AG20443 (cell line): ENCODE measurements at regions not wholly inside any gene's neighbourhood (a gene's known extent, or its start where the extent isn't known, plus 50 kb on each side); places are given as distances from the start of the nearest gene placed in this dataset.

Source experiments
- DNase-seq: peaks from one replicate; pipeline ENCODE4 v3.0.0; 2012; ENCODE audit warnings: low spot score, mixed read lengths

DNA sequence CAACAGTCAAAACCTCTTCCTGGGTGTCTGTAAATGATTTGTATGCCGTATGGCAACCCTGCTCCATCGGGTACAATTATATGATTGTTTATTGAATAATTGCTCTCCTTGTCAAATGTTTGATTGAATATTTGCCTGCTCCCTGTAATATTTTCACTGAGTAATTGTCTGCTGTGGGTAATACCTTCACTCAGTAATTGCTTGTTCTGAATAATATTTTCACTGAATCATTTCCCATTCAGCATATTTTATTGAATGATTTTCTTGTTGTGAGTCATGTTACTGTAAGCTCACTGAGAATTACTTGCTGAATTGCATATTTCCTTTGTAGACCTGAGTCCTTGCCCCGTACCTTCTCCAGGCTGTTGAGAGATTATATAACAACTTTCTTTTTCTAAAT lies 535.2 kb downstream of the METTL4 start:
- no peak for DNase-seq

DNA sequence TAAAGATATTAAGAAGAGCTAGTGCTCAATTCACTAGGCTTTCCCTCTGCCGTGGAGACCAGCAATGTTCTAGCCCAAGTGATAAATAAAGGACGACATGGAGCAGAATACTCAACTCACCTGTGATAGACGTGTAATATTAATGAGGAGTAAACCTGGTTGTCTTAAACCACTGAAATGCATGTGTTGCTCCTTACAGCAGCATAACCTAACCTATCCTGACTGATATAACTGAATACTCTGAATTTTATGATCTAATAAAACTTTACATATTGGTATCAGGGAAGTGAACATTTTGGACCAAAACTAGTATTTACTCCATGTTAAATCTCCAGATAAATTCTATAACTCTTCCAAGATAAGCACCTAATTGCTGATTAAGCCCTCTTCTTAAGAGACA lies 531.0 kb downstream of the METTL4 start:
- DNase-seq: no peak

DNA sequence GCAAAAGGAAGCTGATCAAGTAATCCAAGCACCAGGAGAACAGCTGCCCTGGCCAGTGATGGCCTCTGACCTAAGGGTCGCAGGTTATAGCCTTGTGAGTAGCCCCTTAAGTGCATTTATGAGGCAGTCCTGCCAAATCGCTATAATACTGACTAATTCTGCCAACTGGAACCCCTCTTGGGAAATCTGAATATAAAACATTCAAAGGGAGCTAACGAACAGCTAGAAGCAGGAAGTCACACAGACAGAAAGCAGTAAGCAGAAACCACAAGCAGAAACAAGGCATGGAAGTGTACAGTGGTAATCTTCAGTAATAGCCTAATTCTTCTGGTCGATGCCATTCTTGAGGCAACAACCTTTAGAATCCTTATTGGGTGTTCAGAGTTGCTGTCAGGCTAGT lies 521.3 kb downstream of the METTL4 start:
- DNase-seq: no peak

DNA sequence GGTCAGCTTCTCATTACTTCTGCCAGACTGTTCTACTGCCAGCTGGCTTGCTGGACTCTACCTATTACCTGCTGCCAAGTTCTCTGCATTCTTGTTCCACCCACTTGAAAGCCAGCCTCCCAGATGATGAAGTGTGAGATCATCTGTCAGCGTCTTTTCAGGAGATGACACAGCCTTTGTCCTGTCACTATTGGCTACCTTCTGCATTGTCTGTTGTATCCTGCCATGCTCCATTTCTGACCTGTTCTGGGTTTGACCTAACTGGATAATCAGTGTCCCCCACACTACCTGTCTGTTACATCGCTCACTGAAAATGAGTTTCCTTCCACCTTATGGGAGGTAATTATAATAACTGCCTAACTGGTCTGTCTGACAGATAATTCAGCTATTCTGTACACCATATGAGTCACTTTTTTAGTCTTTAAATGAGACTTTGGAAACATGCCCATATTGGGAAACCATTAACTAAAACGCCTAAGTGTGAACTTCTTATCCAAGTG lies 520.6 kb downstream of the METTL4 start:
- no peak for DNase-seq

DNA sequence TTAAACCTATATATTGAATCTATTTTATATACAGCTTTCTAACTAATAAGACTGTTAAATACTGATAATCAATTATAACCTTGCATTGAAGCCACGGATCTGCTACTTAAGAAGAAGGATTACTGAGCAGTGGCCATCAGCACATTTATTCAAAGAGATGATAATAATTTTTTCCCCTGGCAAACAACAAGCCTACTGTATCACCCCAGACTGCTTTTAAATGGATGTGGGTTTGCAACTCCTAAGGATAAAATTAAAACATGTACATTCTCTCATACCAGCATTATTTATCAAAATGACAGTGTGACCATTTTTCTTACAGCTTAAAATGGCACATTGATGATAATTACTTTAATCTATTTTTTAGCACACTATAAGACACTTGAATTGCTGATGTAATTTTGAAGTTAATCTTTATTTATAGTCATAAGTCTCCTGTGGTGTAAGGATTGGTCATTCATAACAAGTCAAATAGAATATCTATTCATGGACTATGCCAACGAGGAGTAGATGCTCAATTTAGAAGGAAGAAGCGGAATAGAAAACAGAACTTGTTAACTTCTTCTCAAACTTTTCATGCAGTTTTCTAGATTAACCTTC lies 517.7 kb downstream of the METTL4 start:
- no peak for DNase-seq

DNA sequence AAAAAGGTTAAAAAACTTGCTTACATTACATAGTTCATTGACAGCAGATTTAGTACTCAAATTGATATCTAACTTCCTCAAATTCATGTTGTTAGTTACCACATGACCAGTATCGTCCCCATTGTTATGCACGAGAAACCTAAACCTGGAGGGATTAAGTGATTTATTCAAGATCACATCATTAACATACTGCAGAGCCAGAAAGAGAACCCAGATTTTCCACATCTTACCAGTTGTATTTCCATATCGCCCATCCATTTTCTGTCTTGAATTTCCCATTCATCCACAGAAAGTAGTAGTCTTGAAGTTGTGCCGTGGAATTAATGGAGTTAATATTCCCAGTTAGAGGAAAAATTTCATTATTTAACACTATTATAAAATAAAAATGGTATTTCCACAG lies 512.0 kb downstream of the METTL4 start:
- no peak for DNase-seq

DNA sequence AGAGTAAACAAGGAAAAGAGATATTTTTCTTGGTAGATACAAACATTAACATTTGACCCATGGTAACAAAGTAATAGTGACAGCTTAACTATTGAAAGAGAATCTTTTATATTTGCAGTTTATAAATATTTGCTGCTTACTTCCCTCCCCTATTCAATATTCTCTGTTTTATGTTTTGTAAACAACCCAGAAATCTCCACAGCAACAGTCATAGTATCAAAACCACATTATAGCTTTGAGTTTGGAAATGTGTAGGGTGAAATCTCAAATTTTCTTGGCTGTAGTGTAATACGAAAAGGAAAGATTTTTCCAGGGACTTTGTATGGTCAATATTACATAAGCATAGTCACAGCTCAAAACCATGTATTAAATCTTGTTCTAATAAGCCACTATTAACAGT lies 511.2 kb downstream of the METTL4 start:
- no peak for DNase-seq

DNA sequence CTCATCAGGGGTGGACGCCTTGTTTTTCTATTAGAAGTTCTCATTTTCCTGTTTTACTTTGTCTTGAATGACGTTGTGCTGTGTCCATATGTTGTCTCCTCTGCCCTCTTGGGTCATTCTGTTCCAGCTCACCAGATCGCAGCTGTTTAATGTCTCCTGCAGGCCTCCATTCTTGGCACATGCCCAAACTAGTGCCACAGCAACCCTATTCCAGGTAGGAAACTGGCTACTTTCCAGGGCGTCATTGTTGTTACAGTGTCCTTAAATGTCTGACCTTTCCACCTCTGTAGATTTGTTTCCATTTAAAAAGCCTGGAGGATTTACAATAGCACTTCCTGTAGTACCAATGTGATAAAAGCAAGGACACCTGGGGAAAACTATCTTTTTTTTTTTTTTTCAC lies 500.7 kb downstream of the METTL4 start:
- DNase-seq: no peak

DNA sequence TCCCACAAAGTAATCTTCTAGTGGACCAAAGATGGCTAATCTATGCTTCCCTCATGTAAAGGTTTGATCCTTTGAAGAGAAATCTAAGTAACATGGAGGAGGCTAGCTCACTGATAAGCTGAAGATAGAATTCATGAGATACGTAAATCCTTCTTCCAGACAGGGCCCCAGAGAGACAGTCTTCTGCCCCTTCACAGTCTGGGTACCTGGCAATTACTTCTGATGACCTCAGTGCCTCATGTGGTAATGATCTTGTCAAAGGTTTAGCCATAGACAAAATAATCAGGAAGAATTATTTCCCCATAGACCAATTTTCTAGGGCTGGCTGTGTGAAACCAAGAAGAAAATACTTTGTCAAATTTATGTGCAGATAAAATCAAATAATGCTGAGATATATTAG lies 495.8 kb downstream of the METTL4 start:
- no peak for DNase-seq

DNA sequence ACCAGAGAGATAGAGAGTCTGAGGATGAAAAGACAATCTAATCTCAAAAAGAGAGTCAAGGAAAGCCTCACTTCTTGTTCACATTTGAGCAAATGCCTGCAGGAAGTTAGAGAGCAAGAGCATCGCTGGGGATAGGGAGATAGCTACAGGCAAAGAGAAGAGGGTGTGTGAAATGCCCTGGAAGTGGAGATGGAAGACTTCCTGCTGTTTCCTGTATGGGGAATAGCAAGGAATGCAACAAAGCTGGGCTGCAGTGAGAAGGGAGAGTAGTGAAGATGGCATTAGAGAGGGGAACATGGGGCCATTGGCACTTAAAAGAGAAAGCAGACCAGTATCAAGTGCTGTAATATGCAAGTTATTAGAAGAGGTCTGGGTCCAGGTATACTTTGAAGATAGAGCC lies 488.6 kb downstream of the METTL4 start:
- no peak for DNase-seq

DNA sequence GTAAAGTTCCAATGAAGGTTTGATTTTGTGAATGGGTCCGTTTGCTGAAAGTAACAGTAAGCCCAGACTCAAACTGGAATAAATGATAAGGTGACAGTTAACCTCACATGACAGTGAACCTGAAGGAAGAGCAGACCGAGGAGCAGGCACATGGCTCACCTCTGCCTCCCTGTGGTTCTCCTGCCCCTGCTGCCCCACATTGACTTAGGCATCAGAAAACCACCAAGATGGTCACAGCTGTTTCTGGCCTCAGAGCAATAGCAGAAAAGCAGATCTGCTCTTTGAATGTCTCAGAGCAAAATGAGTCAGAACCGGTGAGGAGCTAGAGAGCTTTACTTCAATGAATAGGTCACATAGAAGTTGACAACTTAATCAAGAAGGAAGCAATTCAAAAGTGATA lies 487.6 kb downstream of the METTL4 start:
- DNase-seq: no peak

DNA sequence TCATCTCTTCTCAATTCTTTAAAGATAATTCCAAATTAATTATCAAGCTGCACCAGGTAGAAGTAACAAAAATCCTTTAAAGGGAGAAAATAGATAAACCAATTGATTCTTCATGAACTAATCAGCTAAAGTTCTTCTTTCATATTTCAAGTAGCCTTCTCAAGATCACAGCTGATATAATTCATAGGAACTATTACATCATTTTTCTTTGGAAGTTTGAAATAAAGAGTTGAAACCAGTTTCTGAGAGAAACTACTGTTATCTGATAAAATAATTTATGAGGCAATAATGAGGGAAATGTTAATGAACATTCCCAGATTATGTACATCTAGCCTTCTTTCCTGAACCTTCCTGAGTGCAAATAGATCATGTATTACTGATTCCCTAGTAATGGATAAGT lies 484.9 kb downstream of the METTL4 start:
- DNase-seq: no peak

DNA sequence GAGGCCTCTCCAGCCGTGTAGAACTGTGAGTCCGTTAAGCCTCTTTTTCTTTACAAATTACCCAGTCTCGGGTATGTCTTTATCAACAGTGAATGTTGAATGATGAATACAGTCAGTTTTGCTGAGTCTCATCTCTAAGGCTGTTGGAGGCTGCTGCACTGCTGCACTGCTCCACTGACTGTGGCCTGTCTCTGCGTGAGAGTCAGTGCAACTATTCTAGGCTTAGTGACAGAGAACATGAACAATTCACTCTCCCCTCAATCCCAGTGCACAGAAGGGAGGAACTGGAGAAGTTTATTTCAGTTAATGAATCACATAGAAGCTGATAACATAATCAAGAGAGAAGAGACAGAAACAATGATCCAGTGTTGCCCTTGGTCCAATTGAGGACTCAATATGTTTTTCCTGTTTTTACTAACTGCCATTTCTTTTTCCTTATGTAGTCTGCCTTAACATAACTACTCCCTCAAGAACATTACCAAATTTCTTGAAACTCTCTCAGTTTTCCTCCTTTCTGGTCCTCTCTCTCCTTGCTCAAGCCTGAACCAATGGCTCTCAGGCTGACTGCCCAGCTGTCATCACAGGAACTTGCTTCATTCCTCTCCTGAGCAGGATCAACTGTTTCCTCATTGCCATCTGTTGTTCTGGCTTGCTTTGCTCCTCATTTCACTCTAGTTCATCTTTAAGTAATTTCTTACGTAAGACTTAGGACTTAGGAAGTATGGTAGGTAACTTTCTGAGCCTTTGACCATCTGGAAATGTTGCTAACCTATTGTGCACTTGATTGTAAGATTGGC lies 483.2 kb downstream of the METTL4 start:
- no peak for DNase-seq

DNA sequence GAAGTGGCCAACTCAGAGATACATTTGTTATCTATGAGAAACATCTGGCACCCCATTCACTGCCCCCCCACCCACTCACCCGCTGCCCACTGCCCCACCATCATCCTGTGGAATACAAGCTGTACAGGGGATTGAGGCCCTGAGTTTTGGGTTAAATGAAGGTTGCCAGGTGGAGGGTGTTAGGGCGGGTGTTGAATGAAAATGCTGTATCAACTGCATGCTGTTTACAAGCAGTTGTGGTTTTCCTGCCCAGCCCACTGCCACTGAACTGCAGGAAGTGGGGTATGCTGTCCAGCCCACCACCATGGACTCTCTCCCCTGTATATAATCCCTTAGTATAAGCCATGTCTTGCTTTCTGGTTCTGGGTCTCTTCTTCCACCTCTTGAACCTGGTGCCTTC lies 481.9 kb downstream of the METTL4 start:
- DNase-seq: no peak

DNA sequence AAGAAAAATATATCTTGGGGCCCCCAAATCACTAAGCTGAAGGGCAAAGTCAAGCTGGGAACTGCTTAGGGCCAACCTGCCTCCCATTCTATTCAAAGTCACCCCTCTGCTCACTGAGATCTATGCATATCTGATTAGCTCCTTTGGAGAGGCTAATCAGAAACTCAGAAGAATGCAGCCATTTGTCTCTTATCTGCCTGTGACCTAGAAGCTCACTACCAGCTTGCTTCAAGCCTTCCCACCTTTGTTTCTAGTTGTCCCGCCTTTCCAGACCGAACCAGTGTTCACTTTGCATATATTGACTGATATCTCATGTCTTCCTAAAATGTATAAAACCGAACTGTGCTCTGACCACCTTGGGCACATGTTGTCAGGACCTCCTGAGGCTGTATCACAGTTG lies 479.4 kb downstream of the METTL4 start:
- DNase-seq: no peak

DNA sequence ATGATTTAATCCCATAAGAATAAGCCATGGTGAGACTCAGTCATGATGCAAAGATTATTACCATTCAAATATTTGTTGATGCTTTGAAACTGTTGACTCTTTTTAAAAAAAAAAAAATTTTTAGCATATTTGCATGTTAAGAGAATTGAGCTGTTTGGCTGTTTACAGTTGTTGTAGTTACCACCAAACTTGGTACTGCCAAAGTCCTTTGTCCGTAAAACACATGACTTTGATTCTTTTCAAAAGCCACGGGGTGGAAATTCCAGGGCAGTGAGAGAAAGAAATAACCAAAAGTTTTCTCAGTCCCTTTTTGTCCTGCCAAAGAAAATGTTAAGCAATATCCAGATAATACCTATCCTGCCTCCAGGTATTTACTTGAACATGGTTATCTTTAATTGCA lies 474.8 kb downstream of the METTL4 start:
- DNase-seq: no peak

DNA sequence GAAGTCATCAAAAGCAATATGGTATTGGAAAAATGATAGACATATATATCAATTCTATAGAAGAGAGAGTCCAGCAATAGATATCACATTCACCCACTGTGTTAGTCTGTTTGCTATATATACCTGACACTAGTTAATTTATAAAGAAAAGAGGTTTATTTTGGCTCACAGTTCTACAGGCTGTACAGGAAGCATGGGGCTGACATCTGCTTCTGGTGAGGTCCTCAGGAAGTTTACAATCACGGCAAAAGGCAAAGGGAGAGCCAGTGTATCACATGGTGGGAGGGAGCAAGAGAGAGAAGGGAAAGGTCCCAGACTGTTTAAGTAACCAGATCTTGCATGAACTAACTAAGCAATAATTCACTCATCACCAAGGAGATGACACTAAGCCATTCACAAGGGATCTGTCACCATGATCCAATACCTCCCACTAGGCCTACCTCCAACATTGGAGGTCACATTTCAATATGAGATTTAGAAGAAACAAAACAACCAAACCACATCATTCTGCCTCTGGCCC lies 470.6 kb downstream of the METTL4 start:
- DNase-seq: no peak

DNA sequence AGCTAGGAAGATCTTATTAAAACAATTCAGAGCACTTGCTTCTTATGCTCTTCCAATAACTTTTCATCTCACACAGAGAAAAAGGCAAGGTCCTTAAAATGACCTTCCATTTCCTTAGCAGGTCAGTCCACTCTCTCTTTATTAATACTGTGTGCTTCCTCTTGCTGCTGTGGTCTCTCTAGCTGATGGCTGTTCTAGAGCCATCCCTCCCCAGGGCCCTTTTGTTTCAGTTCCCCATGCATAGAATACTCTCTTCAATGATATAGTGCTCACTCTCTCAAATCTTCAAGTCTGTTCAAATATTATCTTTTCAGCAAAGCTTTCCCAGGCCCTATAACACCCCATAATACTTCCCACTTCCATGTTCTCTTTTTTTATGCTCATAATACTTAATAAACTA lies 469.3 kb downstream of the METTL4 start:
- DNase-seq: no peak

DNA sequence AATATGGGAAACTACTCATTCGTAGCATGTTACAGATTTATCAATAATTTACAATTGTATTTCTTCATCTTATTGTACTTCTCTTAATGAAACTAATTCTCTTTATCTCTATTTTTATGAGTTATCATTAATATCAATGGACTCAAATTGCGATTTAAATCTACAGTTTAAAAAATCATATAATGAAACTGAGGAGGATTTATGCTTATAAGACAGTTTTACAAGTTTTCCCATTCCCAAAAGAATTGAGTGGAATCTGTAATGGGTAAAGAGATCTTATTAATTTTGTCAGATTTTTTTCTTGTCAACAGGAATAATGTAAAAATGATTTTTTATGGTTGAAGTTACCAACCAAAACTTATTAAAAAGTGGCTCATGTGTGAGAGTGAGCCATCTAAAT lies 468.0 kb downstream of the METTL4 start:
- DNase-seq: no peak

DNA sequence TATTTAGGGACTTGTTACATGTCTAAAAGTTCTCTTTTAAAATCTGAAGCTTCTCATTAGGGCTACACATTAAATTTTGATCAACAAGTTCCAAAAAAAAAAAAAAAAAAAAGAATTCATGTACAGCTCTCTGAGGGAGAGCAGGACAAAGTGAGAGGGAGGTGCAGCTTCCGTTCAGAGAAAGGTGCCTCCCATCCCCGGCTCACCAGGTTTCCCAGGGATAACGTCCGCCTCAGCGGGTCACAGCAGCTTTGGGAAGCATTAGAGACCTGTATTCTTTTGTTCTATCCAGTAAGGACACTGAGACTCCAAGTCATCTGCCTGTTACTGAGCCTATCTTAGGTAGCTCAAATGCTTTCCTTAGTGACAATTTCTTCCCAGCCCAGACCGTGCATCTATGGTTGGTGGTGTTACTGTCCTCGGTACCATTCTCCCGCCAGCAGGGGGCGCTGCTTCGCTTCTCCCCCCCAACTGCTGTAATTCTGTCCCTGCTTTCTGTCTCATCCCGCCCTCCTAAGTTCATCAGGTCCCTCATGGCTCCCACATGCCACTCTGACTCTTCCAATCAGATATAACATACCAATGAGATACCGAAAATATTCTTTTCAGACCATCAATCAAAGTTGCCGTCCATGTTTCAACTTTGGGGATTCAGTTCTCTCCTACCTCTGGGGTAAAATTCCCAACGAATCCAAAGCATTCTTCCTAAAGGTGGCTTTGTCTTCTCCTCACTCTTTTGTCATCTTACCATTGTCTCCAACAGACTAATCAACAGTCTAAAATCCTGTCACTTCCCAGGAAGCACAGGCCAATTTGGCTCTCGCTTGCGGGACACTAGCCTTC lies 466.5 kb downstream of the METTL4 start:
- peak; percentile 74 for DNase-seq

DNA sequence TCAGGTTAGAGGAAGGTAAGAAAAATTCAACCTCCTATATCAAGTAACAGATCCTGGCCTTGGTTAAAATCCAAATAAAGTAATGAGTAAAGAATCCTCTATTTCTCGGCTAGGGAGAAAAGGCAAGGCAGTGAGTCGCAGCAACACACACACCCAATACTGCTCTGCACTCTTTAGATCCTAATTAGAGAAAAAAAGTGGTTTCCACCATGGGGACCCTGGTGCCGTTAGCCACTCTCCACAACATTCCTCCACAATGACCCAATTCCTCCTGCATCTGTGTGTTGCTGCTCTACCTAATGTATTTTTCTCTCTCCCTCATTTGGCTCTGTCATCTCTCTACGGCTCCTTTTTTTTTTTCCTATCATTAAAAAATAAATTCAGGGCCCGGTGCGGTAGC lies 462.7 kb downstream of the METTL4 start:
- DNase-seq: peak; percentile 42

DNA sequence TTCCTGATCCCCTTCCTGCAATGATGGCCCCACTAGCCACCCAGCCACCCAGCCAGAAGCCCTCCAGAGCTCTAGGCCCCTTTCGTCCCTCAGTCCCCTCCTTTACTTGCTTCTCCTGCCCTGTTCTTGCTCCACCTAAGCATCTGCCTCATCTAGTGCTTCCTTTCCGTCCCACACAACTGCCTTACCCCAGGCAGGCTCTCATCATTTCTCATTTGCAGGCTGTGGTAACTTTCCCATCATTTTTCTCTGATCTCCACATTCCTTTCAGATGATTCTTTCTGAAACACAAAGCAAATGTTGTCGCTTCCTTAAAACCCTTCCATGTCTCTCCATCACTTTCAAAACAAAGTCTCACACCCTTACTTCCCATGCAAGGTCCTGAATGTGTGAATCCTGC lies 459.8 kb downstream of the METTL4 start:
- DNase-seq: peak; percentile 23
